Central memory CD8-positive, alpha-beta T cell (primary cell): ENCODE measurements at regions not wholly inside any gene's neighbourhood (a gene's known extent, or its start where the extent isn't known, plus 50 kb on each side); places are given as distances from the start of the nearest gene placed in this dataset.
"Not testable (repeated sequence)": the region's sequence is repeated elsewhere in the genome, so short reads cannot be mapped to it uniquely, and the experiment has no call there.

Experiments
- ATAC-seq: fragments of 150-1000 bp; cut with Tn5 transposase; replicated peaks from 2 replicates; pipeline ENCODE4 v1.10.0; 2022; ENCODE audit warnings: mild to moderate bottlenecking, moderate FRiP score, moderate number of reproducible peaks; ENCODE audit not compliant: poor library complexity, severe bottlenecking; ENCODE audit errors: extremely low read depth
- DNase-seq, 2 donors: peaks; one replicate each; pipeline ENCODE4 v3.0.0; 2021; ENCODE audit warnings: low spot score in 2 of 2
- H3K27ac Mint-ChIP-seq: one replicate; pipeline ENCODE4 v1.8.0; 2022; ENCODE audit warnings: low read depth, mild to moderate bottlenecking, moderate library complexity, mixed read lengths
- H3K27me3 Mint-ChIP-seq: one replicate; pipeline ENCODE4 v1.8.0; 2022; ENCODE audit warnings: mixed read lengths
- H3K36me3 Mint-ChIP-seq: one replicate; pipeline ENCODE4 v1.8.0; 2022; ENCODE audit warnings: mild to moderate bottlenecking, moderate library complexity, mixed read lengths; ENCODE audit not compliant: insufficient read depth
- H3K4me1 Mint-ChIP-seq: one replicate; pipeline ENCODE4 v1.8.0; 2022; ENCODE audit warnings: mixed read lengths
- H3K4me3 Mint-ChIP-seq: one replicate; pipeline ENCODE4 v1.8.0; 2022; ENCODE audit warnings: mild to moderate bottlenecking, moderate library complexity, mixed read lengths
- H3K9me3 Mint-ChIP-seq: one replicate; pipeline ENCODE4 v1.8.0; 2022; ENCODE audit warnings: mixed read lengths

DNA sequence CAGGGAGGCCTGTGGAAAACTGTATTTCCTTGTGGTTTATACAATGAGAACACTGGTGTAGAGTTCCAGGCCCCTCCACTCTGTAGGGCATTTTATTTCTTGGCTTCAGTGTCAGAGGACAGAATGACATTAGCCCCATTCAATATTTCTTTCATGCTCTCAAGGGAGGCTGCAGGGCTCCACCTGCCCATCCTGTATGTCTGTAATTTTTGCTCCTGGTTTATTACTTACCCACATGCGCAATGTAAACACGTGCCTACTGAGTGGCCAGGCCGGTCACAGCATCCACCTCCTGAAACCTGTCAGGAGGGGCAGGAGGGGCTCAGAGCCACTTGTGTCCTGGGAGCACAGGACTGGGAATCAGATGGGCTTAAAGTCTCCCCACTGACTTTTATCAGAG lies 82.4 kb downstream of the GADD45G start:
- H3K27ac Mint-ChIP-seq, result no peak overlapping the region
- DNase-seq, result no peak
- no peaks in the 10 kb centered on the region for H3K36me3 Mint-ChIP-seq
- H3K4me3 Mint-ChIP-seq, result no peak overlapping the region
- H3K27me3 Mint-ChIP-seq, result peaks cover 7% of the 10 kb centered on the region
- no peaks in the 10 kb centered on the region for H3K4me1 Mint-ChIP-seq
- H3K9me3 Mint-ChIP-seq, result no peaks in the 10 kb centered on the region
- no peak for ATAC-seq

DNA sequence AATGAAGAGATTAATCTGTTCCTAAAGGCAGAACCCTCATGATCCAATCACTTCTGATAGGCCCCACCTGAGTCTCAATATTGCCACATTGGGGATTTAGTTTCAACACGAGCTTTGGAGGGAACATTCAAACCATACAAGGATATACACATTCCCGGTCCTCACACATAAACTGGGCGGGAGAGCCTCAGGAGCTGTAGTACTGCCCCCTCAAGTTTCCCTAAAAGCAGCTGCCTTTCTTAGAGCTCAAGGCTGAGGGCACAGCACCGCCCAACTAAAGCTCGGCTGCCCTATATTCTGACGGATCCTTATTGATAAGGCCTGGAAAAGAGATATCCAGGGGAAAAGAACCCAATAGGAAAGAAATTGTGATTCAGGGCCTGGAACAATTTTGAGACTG lies 83.0 kb downstream of the GADD45G start:
- ATAC-seq, result no peak
- no peak overlapping the region for H3K27ac Mint-ChIP-seq
- no peak overlapping the region for H3K4me3 Mint-ChIP-seq

DNA sequence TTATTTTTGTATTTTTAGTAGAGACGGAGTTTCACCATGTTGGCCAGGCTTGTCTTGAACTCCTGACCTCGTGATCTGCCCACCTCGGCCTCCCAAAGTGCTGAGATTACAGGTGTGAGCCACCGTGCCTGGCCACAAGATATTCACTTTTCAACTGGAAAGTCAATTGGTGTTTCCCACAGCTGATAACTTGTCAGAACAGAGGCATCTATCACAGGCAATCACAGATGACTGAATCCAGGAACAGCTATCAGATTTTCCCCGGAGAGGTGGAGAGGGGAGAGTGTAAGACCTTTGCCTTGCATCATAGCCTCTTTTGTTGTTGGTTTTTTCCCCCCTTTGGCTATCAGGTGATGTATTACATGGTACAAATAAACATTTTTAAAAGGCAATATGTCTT lies 84.5 kb downstream of the GADD45G start:
- H3K27me3 Mint-ChIP-seq, result peaks cover 23% of the 10 kb centered on the region
- H3K9me3 Mint-ChIP-seq, result not testable (repeated sequence)

More for the DNA sequence above, 83.0 kb downstream of the GADD45G start:
- DNase-seq, result no peak
- Mint-ChIP-seq H3K27me3 (peaks cover 9% of the 10 kb centered on the region), H3K9me3 (no peaks in the 10 kb centered on the region), H3K36me3 (no peaks in the 10 kb centered on the region), H3K4me1 (no peaks in the 10 kb centered on the region)

DNA sequence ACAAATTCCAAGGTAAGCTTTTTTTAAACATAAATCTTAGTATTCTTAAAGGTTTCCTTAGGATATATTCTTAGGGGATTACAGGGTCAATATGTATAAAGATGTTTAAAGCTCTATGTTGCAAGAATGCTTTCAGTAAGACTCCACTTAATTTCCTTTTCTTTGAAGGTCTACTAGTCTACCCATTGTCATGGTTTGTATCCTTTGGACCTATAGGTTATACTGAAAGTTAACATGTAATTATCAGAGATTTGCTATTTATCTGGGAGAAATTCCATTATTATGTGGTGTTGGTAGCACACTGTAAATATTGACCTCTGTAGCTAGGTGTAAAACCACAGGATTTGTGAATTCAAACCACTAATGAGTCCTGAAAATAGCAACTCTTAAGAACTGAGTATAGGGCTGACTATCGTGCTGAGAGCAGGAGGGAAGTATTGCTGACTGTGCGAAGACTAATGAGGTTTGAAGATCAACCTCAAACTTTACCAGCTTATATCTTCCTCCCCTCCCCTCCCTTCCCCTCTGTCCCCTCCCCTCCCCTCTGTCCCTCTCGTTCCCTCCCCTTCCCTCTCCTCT lies 85.6 kb downstream of the GADD45G start:
- peaks cover 23% of the 10 kb centered on the region for H3K27me3 Mint-ChIP-seq
- no peak overlapping the region for H3K4me3 Mint-ChIP-seq
- no peaks in the 10 kb centered on the region for H3K9me3 Mint-ChIP-seq
- no peak overlapping the region for H3K27ac Mint-ChIP-seq
- H3K4me1 Mint-ChIP-seq, result no peaks in the 10 kb centered on the region
- no peaks in the 10 kb centered on the region for H3K36me3 Mint-ChIP-seq
- DNase-seq (no peak), ATAC-seq (peak; percentile 10)

More for the DNA sequence above, 84.5 kb downstream of the GADD45G start:
- not testable (repeated sequence) for H3K27ac Mint-ChIP-seq, DNase-seq, H3K36me3 Mint-ChIP-seq, ATAC-seq, H3K4me1 Mint-ChIP-seq, H3K4me3 Mint-ChIP-seq

DNA sequence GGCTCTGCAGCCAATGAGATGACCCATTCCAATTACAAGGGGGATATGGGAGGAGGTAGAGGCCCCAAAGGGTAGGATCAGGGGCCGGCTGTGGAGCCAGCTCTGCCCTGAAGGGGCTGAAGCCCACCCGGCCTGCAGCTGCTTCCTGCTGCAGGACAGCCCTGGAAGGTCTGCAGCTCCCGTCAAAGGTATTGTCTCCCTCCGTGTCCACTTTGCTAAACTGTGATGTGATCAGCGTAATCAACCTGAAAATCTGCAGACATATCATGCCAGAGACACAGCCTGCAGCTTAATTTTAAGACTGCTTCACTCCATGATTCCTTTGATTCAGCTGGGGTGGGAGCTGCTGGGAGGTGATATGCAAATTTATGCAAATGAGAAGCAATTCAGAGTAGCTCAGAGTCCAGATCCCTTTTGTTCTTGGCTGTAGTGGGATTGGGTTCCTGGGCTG lies 90.7 kb downstream of the GADD45G start:
- no peaks in the 10 kb centered on the region for H3K9me3 Mint-ChIP-seq
- no peaks in the 10 kb centered on the region for H3K36me3 Mint-ChIP-seq
- no peak overlapping the region for H3K27ac Mint-ChIP-seq
- H3K27me3 Mint-ChIP-seq, result peaks cover 16% of the 10 kb centered on the region
- H3K4me3 Mint-ChIP-seq, result no peak overlapping the region
- H3K4me1 Mint-ChIP-seq, result no peaks in the 10 kb centered on the region
- DNase-seq (no peak), ATAC-seq (no peak)

DNA sequence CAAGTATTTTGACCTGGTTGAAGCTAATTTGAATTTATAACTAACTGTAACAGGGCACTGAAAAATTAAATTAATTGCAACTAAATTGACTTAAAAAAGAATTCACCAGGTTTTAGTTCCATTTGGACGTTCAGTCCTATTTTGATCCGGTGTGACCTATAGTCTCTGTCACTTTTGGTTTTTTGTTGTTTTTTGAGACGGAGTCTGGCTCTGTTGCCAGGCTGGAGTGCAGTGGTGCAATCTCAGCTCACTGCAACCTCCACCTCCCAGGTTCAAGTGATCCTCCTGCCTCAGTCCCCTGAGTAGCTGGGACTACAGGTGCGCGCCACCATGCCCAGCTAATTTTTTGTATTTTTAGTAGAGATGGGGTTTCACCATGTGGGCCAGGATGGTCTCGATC lies 91.2 kb downstream of the GADD45G start:
- H3K27ac Mint-ChIP-seq, H3K4me1 Mint-ChIP-seq, H3K9me3 Mint-ChIP-seq, ATAC-seq, H3K4me3 Mint-ChIP-seq, H3K36me3 Mint-ChIP-seq, DNase-seq: not testable (repeated sequence)
- H3K27me3 Mint-ChIP-seq, result peaks cover 16% of the 10 kb centered on the region

DNA sequence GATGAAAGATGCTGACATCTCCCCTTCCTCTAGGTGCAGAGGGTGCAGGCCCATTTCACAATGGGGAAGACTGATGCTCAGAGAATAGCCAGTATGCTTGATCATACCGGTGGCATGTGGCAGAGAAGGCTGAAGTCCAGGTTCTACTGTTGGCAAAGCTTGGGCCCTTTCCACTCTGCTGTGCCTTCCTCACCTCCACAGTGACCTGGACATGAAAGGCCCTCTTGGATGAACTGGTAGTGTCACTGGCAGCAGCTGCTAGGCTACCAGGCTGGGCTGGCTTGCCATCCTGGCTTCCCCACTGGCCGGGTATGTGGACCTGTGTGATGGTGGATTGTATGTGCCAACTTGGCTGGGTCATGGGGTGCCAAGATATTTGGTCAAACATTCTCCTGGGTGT lies 92.0 kb downstream of the GADD45G start:
- H3K27ac Mint-ChIP-seq, result peak overlapping the region; percentile 34
- peaks cover 16% of the 10 kb centered on the region for H3K27me3 Mint-ChIP-seq
- no peaks in the 10 kb centered on the region for H3K36me3 Mint-ChIP-seq
- H3K9me3 Mint-ChIP-seq, result no peaks in the 10 kb centered on the region
- no peaks in the 10 kb centered on the region for H3K4me1 Mint-ChIP-seq
- ATAC-seq (no peak), DNase-seq (no peak)
- H3K4me3 Mint-ChIP-seq, result no peak overlapping the region

DNA sequence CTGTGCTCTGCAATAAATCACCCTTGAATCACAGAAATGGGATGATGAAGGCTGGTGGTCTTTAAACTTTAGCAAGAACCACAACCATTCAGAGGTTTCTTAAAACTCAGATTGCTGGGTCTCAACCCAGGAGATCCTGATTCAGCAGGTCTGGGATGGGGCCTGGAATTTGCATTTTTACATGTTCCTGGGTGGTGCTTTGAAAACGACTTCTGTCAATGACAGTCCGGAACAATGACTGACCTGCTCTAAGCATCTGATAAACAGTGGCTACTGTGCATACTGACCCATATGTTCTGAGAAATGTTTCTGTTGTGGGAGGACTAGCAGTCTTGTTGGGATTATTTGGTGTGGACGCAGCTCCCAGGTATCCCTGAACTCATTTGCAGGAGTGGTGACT lies 92.7 kb downstream of the GADD45G start:
- Mint-ChIP-seq H3K4me3 (no peak overlapping the region), H3K36me3 (no peaks in the 10 kb centered on the region), H3K9me3 (no peaks in the 10 kb centered on the region), H3K27me3 (peaks cover 16% of the 10 kb centered on the region), H3K4me1 (no peaks in the 10 kb centered on the region), H3K27ac (no peak overlapping the region)
- DNase-seq (no peak), ATAC-seq (no peak)

DNA sequence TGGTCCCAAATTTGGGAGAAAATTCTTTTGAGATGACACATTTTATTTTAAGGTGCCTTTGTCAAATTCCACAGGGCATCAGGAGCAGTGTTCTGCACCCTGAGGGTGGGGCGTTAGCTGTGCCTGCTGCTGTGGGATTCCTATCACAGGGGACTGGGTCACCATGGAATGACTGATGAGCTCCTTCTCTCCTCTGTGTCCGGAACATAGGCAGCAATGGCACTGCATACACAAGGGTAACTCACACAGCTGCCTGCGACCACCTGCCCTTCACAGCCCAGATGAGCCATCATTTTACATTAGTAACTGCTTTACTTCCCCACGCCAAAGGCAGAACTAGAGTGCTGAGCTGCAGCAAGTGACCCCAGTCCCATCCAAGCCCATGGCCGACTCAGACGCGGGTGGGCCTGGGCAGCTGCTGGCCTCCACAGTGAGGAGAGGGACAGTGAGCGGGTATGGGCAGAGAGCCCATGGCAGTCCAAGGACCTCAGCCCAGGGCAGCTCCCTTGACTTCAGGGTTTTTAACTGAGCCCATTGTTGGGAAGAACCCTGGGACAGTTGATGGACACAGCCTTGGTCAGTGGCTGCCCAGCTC lies 93.7 kb downstream of the GADD45G start:
- Mint-ChIP-seq H3K4me1 (no peaks in the 10 kb centered on the region), H3K9me3 (no peaks in the 10 kb centered on the region), H3K27ac (no peak overlapping the region), H3K4me3 (no peak overlapping the region), H3K27me3 (peaks cover 15% of the 10 kb centered on the region), H3K36me3 (no peaks in the 10 kb centered on the region)
- no peak for ATAC-seq
- DNase-seq, result no peak

DNA sequence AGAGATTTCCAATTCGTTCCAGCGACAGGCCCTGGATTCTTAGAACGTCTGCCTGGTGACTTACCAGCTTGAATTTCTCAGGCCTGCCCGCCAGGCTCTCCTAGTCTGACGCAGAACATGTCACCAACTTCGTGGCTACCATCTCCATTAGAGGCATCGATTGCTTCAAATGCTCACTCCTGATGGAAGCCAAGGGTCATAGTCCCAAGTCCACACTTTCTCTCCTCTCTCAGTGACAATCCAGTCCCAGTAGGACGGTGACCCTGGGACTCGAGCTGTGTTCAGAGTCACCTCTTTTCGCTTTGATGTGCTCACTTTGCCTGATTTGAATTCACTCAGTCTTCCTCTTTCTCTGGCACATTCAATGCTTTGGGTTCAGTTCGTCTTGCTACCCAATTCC lies 94.8 kb downstream of the GADD45G start:
- Mint-ChIP-seq H3K4me3 (no peak overlapping the region), H3K27me3 (peaks cover 18% of the 10 kb centered on the region), H3K36me3 (no peaks in the 10 kb centered on the region), H3K9me3 (no peaks in the 10 kb centered on the region), H3K4me1 (no peaks in the 10 kb centered on the region), H3K27ac (no peak overlapping the region)
- DNase-seq (no peak), ATAC-seq (no peak)

DNA sequence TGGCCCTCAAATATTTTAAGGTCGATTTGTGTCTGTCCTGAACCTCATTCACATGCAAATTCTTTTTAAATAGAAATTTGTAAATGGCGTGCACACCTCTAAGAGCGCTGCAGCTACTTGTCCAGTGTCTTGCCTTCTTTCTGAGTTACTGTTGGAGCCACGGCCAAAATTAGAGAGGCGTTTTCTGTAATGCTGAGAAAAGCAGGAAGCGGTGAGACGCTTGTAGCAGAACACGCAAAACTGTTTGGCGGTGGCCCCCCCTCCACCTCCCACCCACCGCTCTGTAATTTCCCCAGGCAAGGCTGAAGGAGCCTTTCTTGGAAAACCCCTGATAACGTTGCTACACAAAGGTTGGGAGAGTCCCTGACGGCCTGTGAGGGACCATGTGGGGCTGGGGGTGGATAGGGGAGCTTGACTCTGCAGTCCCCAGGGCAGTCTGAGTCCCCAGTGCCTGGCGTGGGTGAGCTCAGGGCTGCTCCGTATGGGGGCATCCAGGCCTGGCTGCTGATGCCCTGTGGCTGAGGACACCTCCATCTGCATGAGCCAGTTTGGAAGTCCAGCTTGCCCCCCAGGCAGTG lies 96.5 kb downstream of the GADD45G start:
- H3K4me1 Mint-ChIP-seq, result no peaks in the 10 kb centered on the region
- ATAC-seq, result peak; percentile 82
- no peak overlapping the region for H3K4me3 Mint-ChIP-seq
- no peaks in the 10 kb centered on the region for H3K36me3 Mint-ChIP-seq
- DNase-seq, result peak in 1 of 2 donors; percentile 21
- no peaks in the 10 kb centered on the region for H3K9me3 Mint-ChIP-seq
- H3K27me3 Mint-ChIP-seq, result peaks cover 18% of the 10 kb centered on the region
- H3K27ac Mint-ChIP-seq, result no peak overlapping the region

DNA sequence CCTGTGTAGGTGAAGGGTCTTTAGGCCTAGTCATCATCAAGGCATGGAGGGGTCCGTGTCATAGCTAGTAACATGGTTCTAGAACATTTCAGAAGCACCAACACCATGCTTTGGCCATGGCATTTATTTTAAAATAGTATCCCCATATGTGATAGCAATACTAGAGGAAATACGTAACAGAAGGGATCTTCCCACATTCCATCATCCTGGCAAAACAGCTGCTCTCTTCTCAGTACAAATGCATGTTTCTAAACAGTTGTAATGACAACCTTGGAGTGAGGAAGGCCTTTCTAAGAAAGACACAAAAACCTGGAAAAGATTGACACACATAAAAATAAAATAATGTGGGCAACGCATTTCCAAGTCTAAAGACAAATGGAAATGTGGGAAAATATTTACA lies 97.6 kb downstream of the GADD45G start:
- no peak overlapping the region for H3K4me3 Mint-ChIP-seq
- H3K36me3 Mint-ChIP-seq, result no peaks in the 10 kb centered on the region
- peaks cover 18% of the 10 kb centered on the region for H3K27me3 Mint-ChIP-seq
- H3K27ac Mint-ChIP-seq, result no peak overlapping the region
- no peaks in the 10 kb centered on the region for H3K4me1 Mint-ChIP-seq
- ATAC-seq (no peak), DNase-seq (no peak)
- H3K9me3 Mint-ChIP-seq, result no peaks in the 10 kb centered on the region

DNA sequence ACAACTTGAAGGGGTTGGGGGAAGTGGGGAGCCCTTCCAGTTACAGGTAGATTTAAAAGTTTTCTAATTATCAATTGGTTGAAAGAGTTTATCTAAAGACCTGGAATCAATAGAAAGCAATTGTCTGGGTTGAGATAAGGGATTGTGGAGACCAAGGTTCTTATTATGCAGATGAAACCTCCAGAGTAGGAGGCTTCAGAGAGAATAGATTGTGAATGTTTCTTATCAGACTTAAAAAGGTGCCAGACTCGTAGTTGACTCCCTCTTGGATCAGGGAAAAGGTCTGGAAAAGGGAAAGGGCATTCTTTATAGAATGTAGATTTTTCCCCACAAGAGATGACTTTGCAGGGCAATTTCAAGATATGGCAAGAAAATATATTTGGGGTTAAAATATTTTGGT lies 100.8 kb downstream of the GADD45G start:
- Mint-ChIP-seq H3K4me1 (no peaks in the 10 kb centered on the region), H3K36me3 (no peaks in the 10 kb centered on the region), H3K27ac (no peak overlapping the region), H3K27me3 (peaks cover 37% of the 10 kb centered on the region), H3K4me3 (no peak overlapping the region), H3K9me3 (no peaks in the 10 kb centered on the region)
- no peak for DNase-seq
- ATAC-seq, result no peak
